Hepatocyte (in vitro differentiated cells): ENCODE measurements at regions not wholly inside any gene's neighbourhood (a gene's known extent, or its start where the extent isn't known, plus 50 kb on each side); places are given as distances from the start of the nearest gene placed in this dataset.
A peak's percentile ranks its signal among the peaks of the same experiment; 100 is the strongest.

Source experiments
- DNase-seq: peaks from one replicate; pipeline ENCODE4 v3.0.0-alpha.2; 2016; ENCODE audit warnings: low spot score
- H2AFZ ChIP-seq: fragments of 200-600 bp; sonication (generic); 2 replicates; pipeline ENCODE4 v1.6.0; 2016; ENCODE audit warnings: antibody characterized with exemption, mild to moderate bottlenecking
- H3K27ac ChIP-seq: fragments of 200-600 bp; sonication (generic); 2 replicates; pipeline ENCODE4 v1.5.1; 2016; ENCODE audit warnings: mild to moderate bottlenecking
- H3K27me3 ChIP-seq: fragments of 200-600 bp; sonication (generic); 2 replicates; pipeline ENCODE4 v1.6.1; 2016
- H3K36me3 ChIP-seq: fragments of 200-600 bp; sonication (generic); replicated peaks from 2 replicates; pipeline ENCODE4 v1.5.1; 2016; ENCODE audit warnings: low read depth; ENCODE audit not compliant: insufficient read depth
- H3K4me1 ChIP-seq: fragments of 200-600 bp; sonication (generic); 2 replicates; pipeline ENCODE4 v1.5.1; 2016; ENCODE audit warnings: mild to moderate bottlenecking, moderate library complexity; ENCODE audit not compliant: insufficient read depth
- H3K4me2 ChIP-seq: fragments of 200-600 bp; sonication (generic); 2 replicates; pipeline ENCODE4 v1.6.0; 2016
- H3K4me3 ChIP-seq: fragments of 200-600 bp; sonication (generic); 2 replicates; pipeline ENCODE4 v1.5.1; 2016; ENCODE audit warnings: mild to moderate bottlenecking
- H3K79me2 ChIP-seq: fragments of 200-600 bp; sonication (generic); 2 replicates; pipeline ENCODE4 v1.6.0; 2017; ENCODE audit warnings: mild to moderate bottlenecking
- H3K9me2 ChIP-seq: fragments of 200-600 bp; sonication (generic); replicated peaks from 2 replicates; pipeline ENCODE4 v1.6.0; 2017; ENCODE audit warnings: mild to moderate bottlenecking; ENCODE audit not compliant: insufficient read depth
- H3K9me3 ChIP-seq: fragments of 200-600 bp; sonication (generic); 2 replicates; pipeline ENCODE4 v1.5.1; 2016; ENCODE audit warnings: low read depth, mild to moderate bottlenecking
- H4K20me1 ChIP-seq: fragments of 200-600 bp; sonication (generic); 2 replicates; pipeline ENCODE4 v1.6.0; 2016; ENCODE audit warnings: mild to moderate bottlenecking; ENCODE audit not compliant: insufficient read depth, poor library complexity, severe bottlenecking
- CTCF ChIP-seq: fragments of 200-600 bp; sonication (generic); IDR thresholded peaks from 2 replicates; pipeline ENCODE4 v1.5.1; 2016; ENCODE audit warnings: antibody characterized with exemption, mild to moderate bottlenecking; ENCODE audit not compliant: poor library complexity
- EZH2 ChIP-seq: fragments of 200-600 bp; sonication (generic); IDR thresholded peaks from 2 replicates; pipeline ENCODE4 v1.6.1; 2016; ENCODE audit warnings: antibody characterized with exemption, mild to moderate bottlenecking, borderline replicate concordance
- EZH2phosphoT487 ChIP-seq: fragments of 200-600 bp; sonication (generic); IDR thresholded peaks from one replicate; pipeline ENCODE4 v1.6.1; 2018; ENCODE audit warnings: antibody characterized with exemption, mild to moderate bottlenecking, low read depth, moderate library complexity; ENCODE audit not compliant: unreplicated experiment, severe bottlenecking
- WGBS: methylation state at CpG from one replicate; pipeline ENCODE4 v1.1.6; 2016; ENCODE audit warnings: low lambda C conversion rate; ENCODE audit errors: missing lambda C conversion rate; 5-methylcytosine and 5-hydroxymethylcytosine counted together

GRCh38 chr16:54657058-54657708, 273.5 kb upstream of the IRX5 start:
- peak; percentile 69 for DNase-seq
- H3K79me2 ChIP-seq = no peaks in the 10 kb centered on the region
- H2AFZ ChIP-seq = no peak overlapping the region
- peak overlapping the region; percentile 45 for H3K27ac ChIP-seq
- H3K36me3 ChIP-seq = no peaks in the 10 kb centered on the region
- TF ChIP-seq EZH2phosphoT487 = no peak
- no peak for TF ChIP-seq CTCF
- no peak for TF ChIP-seq EZH2
- peaks cover 12% of the 10 kb centered on the region for H3K4me1 ChIP-seq
- no peaks in the 10 kb centered on the region for H4K20me1 ChIP-seq
- H3K9me3 ChIP-seq = no peaks in the 10 kb centered on the region
- peaks cover 6% of the 10 kb centered on the region for H3K27me3 ChIP-seq
- H3K4me3 ChIP-seq = no peak overlapping the region
- H3K9me2 ChIP-seq = no peaks in the 10 kb centered on the region
- H3K4me2 ChIP-seq = no peak overlapping the region
- WGBS = 96% methylated on average over 5 of the region's 5 CpGs

GRCh38 chr16:54655121-54655590, 275.5 kb upstream of the IRX5 start:
- no peaks in the 10 kb centered on the region for H4K20me1 ChIP-seq
- H3K9me2 ChIP-seq = no peaks in the 10 kb centered on the region
- WGBS = 23% methylated on average over 14 of the region's 14 CpGs
- DNase-seq = peak; percentile 15
- H3K9me3 ChIP-seq = no peaks in the 10 kb centered on the region
- peak overlapping the region; percentile 3 for H3K27ac ChIP-seq
- H3K4me1 ChIP-seq = peaks cover 13% of the 10 kb centered on the region
- H3K36me3 ChIP-seq = no peaks in the 10 kb centered on the region
- no peak overlapping the region for H3K4me3 ChIP-seq
- H3K4me2 ChIP-seq = peak overlapping the region; percentile 64
- TF ChIP-seq EZH2 (no peak), CTCF (no peak), EZH2phosphoT487 (no peak)
- no peaks in the 10 kb centered on the region for H3K79me2 ChIP-seq
- H2AFZ ChIP-seq = peak overlapping the region; percentile 50
- H3K27me3 ChIP-seq = peaks cover 8% of the 10 kb centered on the region

- no peak for DNase-seq
- Histone ChIP-seq H3K9me2 (no peaks in the 10 kb centered on the region), H3K9me3 (no peaks in the 10 kb centered on the region), H3K4me2 (peak overlapping the region; percentile 64), H3K36me3 (no peaks in the 10 kb centered on the region), H2AFZ (no peak overlapping the region), H4K20me1 (no peaks in the 10 kb centered on the region), H3K27me3 (peaks cover 8% of the 10 kb centered on the region), H3K4me1 (peaks cover 16% of the 10 kb centered on the region), H3K4me3 (no peak overlapping the region), H3K27ac (no peak overlapping the region), H3K79me2 (no peaks in the 10 kb centered on the region)
- WGBS = 53% methylated on average over 12 of the region's 12 CpGs
- TF ChIP-seq CTCF (no peak), EZH2phosphoT487 (no peak), EZH2 (no peak)
Observed at GRCh38 chr16:54654429-54654828, 276.2 kb upstream of the IRX5 start.
